Kidney capillary endothelial cell (primary cell): ENCODE measurements at regions not wholly inside any gene's neighbourhood (a gene's known extent, or its start where the extent isn't known, plus 50 kb on each side); places are given as distances from the start of the nearest gene placed in this dataset.
A peak's percentile ranks its signal among the peaks of the same experiment; 100 is the strongest.
"Not testable (repeated sequence)": the region's sequence is repeated elsewhere in the genome, so short reads cannot be mapped to it uniquely, and the experiment has no call there.

ENCODE experiments used
- DNase-seq: peaks from one replicate; pipeline ENCODE4 v3.0.0-alpha.2; 2018; ENCODE audit warnings: low spot score

GRCh38 chr4:82077471-82077995 is 296.3 kb downstream of the HNRNPD start:
- DNase-seq: not testable (repeated sequence)

- DNase-seq: no peak
Measured at GRCh38 chr4:82076809-82077208, 297.0 kb downstream of the HNRNPD start.

- no peak for DNase-seq
Measured at GRCh38 chr4:82076359-82076758, 297.4 kb downstream of the HNRNPD start.

- DNase-seq: no peak
Measured at GRCh38 chr4:82071951-82072350, 301.8 kb downstream of the HNRNPD start.

- DNase-seq: no peak
Measured at GRCh38 chr4:82069883-82070638, 303.7 kb downstream of the HNRNPD start.

GRCh38 chr4:82063017-82063416 is 310.8 kb downstream of the HNRNPD start:
- no peak for DNase-seq

GRCh38 chr4:82057990-82058544 is 315.7 kb downstream of the HNRNPD start:
- DNase-seq: no peak

GRCh38 chr4:82055156-82055555 is 318.6 kb downstream of the HNRNPD start:
- no peak for DNase-seq

GRCh38 chr4:82053396-82053795 is 320.4 kb downstream of the HNRNPD start:
- DNase-seq: no peak

- DNase-seq: no peak
Measured at GRCh38 chr4:82050796-82051195, 323.0 kb downstream of the HNRNPD start.

- DNase-seq: no peak
Measured at GRCh38 chr4:82049294-82049693, 324.5 kb downstream of the HNRNPD start.

GRCh38 chr4:82047731-82048130 is 326.1 kb downstream of the HNRNPD start:
- DNase-seq: no peak

- no peak for DNase-seq
Measured at GRCh38 chr4:82046796-82047195, 327.0 kb downstream of the HNRNPD start.

- no peak for DNase-seq
Measured at GRCh38 chr4:82045267-82045666, 328.5 kb downstream of the HNRNPD start.

GRCh38 chr4:82044141-82044993 is 329.4 kb downstream of the HNRNPD start:
- peak; percentile 31 for DNase-seq

GRCh38 chr4:82043809-82044137 is 330.0 kb downstream of the HNRNPD start:
- DNase-seq: no peak

GRCh38 chr4:82043081-82043808 is 330.5 kb downstream of the HNRNPD start:
- no peak for DNase-seq

GRCh38 chr4:82042042-82042441 is 331.7 kb downstream of the HNRNPD start:
- DNase-seq: no peak

GRCh38 chr4:82038936-82039335 is 334.9 kb downstream of the HNRNPD start:
- DNase-seq: no peak

GRCh38 chr4:82036181-82036580 is 337.6 kb downstream of the HNRNPD start:
- DNase-seq: no peak

- DNase-seq: no peak
Measured at GRCh38 chr4:82034878-82035277, 338.9 kb downstream of the HNRNPD start.

- DNase-seq: no peak
Measured at GRCh38 chr4:82033862-82034261, 339.9 kb downstream of the HNRNPD start.
